ENCODE measurements at regions not wholly inside any gene's neighbourhood (a gene's known extent, or its start where the extent isn't known, plus 50 kb on each side); places are given as distances from the start of the nearest gene placed in this dataset.
"Not testable (repeated sequence)": the region's sequence is repeated elsewhere in the genome, so short reads cannot be mapped to it uniquely, and the experiment has no call there.

GRCh38 chr12:65728848-65729793 is 95.2 kb upstream of the HMGA2 start:
- DNase-seq (ENCODE audit: low spot score), result peak; percentile 12

DNA sequence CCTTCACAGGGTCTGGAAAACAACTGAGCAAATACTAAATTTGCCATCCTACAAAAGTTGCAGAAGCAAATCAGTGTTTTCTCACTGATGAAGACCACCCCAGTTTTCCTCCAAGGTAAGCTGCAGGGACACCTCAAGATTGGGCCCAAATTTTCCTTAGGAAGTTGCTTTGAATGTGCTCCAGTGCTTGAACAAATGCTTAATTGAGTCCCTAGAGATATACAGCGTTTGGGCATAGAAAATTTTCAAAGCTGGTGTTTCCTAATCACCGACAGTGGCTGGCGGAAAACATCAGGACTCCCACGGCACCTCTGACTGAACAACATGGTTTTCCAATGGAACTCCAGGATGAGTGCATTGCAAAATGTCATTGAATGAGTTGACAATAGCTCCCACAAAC is 92.5 kb upstream of the HMGA2 start:
- DNase-seq (ENCODE audit: low spot score), result no peak

DNA sequence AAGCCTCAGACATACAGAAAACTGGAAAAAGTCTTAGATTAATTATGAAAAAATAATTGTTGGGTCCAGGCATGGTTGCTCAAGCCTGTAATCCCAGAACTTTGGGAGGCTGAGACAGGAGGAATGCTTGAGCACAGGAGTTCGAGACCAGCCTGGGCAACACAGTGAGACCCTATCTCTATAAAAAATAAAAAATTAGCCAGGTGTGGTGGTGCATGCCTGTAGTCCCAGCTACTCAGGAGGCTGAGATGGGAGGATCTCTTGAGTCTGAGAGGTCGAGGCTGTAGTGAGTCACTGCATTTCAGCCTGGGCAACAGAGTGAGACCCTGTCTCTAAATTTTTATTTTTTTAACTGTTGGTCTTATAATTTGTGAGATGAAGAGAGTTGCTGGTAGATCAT is 90.6 kb upstream of the HMGA2 start:
- DNase-seq (ENCODE audit: low spot score), result not testable (repeated sequence)

GRCh38 chr12:65734226-65734625 is 90.1 kb upstream of the HMGA2 start:
- DNase-seq (ENCODE audit: low spot score), result no peak

GRCh38 chr12:65739606-65740005 is 84.7 kb upstream of the HMGA2 start:
- no peak for DNase-seq (ENCODE audit: low spot score)

DNA sequence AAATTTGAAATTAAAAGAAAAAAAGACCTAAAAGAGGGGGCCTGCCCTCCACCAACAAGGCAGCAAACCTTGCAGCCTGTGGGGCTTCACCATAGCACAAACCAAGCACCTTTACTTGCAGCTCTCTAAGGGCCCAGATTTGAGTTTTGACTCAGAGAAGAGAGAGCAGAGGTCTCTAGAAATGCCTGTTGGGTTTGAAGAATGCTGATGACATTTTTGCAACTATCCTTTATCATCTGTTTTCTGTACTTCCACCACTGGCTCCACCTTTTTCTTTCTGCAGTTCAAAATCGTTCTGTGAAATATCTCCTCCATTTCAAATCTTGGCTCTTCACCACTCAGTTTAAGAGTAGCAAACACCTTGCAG is 83.8 kb upstream of the HMGA2 start:
- DNase-seq (ENCODE audit: low spot score), result peak; percentile 11

GRCh38 chr12:65740873-65741600 is 83.2 kb upstream of the HMGA2 start:
- DNase-seq (ENCODE audit: low spot score), result peak; percentile 83

- DNase-seq (ENCODE audit: low spot score), result peak; percentile 40
Observed at GRCh38 chr12:65741656-65742017, 82.6 kb upstream of the HMGA2 start.

DNA sequence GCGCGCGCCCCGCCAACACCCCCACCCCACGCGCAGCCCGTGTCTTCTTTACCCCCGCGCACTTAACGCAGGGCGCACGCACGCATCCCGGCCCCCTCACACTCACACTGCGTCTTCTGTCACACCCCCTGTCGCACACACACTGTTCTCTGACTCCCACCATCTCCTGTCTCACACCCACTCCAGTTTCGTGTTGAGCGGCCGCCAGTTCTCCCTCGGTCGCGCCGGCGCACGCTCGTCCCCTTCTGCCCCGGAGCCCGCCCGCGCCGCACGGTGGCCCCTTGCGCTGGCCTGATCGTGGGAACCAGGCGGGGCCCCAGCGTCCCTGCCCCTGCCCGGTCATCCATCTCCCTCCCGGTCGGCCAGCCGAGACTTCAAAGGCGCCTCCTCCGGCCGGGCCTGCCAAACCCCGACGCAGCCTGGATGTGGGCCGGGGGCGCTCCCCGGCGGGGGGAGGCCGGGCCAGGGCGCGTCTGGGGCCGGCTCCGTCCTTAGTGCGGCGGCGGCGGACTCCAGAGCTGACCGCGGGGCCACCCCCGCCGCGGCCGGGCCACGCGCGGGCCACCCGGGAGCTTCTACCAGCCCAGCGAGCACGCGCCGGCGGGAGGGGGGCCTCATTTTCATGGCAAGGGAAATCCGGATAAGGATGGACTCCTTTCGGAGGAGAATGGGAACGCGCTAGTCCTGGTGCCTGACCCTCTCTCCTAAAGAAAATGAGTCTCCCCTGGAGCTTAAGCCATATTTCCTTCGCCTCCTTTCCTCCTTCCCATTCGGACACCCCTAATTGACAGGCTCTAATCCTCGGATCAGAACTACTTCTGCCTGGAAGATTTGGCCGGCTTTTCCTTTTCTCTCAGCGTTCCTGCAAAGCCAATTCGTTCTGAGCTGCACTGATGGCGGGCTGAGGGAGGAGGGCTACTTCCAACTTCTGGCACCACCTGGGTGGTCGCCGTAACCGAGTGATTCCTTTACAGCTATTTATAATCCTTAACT is 82.0 kb upstream of the HMGA2 start:
- peak; percentile 64 for DNase-seq (ENCODE audit: low spot score)

GRCh38 chr12:65744236-65744840 is 79.9 kb upstream of the HMGA2 start:
- not testable (repeated sequence) for DNase-seq (ENCODE audit: low spot score)

- no peak for DNase-seq (ENCODE audit: low spot score)
Observed at GRCh38 chr12:65747338-65747737, 76.9 kb upstream of the HMGA2 start.

DNA sequence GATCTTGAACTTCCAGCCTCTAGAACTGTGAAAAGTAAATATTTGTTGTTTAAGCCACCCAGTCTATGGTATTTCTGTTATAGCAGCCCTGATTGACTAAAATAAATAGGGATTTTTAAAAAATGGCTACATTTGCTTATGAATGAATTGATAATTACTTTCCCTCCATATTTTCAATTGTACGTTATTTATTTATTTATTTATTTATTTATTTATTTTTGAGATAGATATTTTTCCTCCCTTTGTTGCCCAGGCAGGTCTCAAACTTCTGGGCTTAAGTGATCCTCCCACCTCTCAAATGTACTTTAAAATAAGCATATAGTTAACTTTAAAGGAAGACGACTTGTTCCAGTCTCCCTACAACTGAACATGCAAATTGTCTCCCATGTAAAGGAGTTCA is 76.0 kb upstream of the HMGA2 start:
- no peak for DNase-seq (ENCODE audit: low spot score)

- no peak for DNase-seq (ENCODE audit: low spot score)
Observed at GRCh38 chr12:65754290-65754689, 70.0 kb upstream of the HMGA2 start.

GRCh38 chr12:65754744-65755595 is 69.3 kb upstream of the HMGA2 start:
- no peak for DNase-seq (ENCODE audit: low spot score)

GRCh38 chr12:65755596-65755978 is 68.7 kb upstream of the HMGA2 start:
- no peak for DNase-seq (ENCODE audit: low spot score)

GRCh38 chr12:65756267-65756666 is 68.0 kb upstream of the HMGA2 start:
- no peak for DNase-seq (ENCODE audit: low spot score)

DNA sequence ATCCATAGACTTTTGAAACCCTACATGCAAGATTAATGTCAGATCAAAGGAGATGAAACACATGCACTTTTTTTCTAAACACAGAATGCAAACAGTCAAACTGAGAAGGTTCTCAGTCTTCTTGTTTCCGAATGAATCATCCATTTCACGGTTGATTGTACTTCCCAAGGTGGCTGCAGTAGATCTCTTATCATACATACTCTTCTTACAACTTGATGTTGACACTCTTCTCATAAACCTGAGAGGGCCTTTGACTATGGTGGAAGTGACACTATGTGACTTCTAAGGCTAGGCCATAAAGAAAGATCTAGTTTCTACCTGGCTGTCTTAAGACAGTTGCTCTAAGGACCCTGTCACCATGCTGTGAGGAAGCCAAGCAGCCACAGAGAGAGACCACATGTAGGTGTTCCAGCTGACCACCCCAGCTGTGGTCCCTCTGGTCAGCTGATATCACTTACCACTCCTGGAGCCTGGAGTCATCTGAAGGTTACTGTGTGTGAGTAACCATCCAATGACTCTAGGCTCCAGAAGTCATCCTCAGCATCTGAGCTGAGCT is 67.2 kb upstream of the HMGA2 start:
- no peak for DNase-seq (ENCODE audit: low spot score)

GRCh38 chr12:65758401-65758800 is 65.9 kb upstream of the HMGA2 start:
- DNase-seq (ENCODE audit: low spot score), result no peak

DNA sequence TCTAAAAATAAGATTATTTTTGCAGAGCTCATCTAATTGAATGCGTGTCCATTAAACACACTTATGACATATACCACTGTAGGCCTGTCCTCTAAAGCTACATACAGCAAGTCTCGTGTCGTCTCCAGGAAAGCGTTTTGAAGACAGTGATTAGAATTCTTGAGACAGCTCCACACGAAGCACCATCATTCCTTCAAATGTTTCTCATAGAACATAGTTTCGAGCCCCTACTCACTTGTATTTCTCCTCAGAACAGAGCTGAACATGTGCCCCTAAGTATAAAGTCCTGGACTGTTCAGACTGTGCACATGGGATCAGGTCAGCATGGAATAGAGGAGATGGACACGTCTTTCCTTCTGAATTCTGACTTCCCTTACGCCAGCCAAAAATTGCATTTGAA is 64.5 kb upstream of the HMGA2 start:
- no peak for DNase-seq (ENCODE audit: low spot score)

DNA sequence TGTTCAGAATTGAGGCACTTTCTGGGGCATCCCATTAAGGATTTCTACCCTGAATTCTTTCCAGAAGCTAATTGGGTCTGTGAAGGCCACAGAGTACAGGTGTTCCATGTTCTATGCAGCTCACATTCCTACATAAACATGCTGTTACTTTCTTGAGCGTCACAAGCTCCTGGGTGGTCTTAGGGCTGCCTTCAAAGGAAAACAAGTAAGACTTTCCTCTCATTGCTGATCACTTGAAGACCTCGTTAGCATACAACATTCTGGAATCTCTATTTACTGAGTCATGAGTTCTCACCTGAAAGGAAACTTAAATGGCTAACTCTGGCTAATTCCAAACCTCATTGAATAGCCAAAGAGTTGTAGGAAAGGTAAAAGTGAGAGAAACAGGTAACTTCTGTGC is 63.0 kb upstream of the HMGA2 start:
- no peak for DNase-seq (ENCODE audit: low spot score)
